HG03378 (cell line): ENCODE measurements at regions not wholly inside any gene's neighbourhood (a gene's known extent, or its start where the extent isn't known, plus 50 kb on each side); places are given as distances from the start of the nearest gene placed in this dataset.

ENCODE experiments used
- ATAC-seq: cut with Tn5 transposase; IDR thresholded peaks from one replicate; pipeline ENCODE4 v1.9.1; 2021; ENCODE audit warnings: mild to moderate bottlenecking, moderate library complexity; ENCODE audit not compliant: unreplicated experiment

- no peak for ATAC-seq
These were observed 553.4 kb upstream of the KLF12 start for GRCh38 chr13:74687442-74688182.

DNA sequence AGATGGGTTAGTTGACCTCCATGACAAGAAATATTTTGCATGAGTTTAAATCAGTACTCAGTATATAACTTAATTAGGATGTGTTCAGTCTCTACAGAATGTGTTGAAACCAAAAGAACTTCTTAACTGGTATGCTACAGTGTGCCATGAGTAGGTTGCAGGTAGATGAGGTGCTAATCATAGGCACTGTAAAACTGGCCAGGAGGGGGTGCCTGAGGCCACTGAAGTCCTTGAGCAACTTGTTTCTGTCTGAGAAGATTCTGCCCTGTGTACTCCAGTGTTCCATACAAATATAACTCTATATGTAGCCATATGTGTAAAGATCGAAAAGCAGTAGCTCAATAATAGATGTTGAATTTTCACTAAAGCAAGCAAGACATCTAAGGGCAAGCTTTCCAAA is 549.2 kb upstream of the KLF12 start:
- ATAC-seq = no peak

GRCh38 chr13:74682746-74683145 is 548.5 kb upstream of the KLF12 start:
- no peak for ATAC-seq

- no peak for ATAC-seq
These were observed 547.7 kb upstream of the KLF12 start for GRCh38 chr13:74681891-74682290.

DNA sequence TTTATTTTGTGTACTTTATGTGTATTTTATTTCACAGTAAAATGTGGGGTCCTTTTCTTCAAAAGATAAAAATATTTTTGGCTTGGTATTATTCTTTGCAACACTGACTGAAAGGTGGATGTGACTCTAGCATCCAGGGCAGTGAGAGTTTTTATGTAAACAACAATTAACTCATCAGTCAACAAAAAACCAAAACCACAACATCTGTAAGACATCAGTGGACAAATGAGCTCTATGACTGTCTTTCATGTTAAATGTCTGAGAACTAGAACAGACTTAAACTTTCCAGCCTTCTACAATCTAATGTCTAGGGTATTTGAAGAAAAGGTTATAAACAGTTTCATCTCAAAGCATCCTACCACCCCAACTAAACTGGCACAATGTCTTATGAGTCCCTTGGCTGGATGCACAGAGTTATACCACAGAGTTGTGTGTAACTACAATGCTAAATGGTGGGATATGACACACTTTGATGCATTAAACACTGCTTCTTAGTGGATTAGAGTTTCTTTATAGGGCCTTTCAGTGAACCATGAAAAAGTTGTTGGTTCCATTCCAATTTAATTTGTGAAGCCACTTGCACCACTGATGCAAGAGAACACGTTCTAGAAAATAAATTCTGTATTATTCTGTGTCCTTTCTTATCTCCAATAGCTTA is 544.2 kb upstream of the KLF12 start:
- ATAC-seq = no peak

- ATAC-seq = no peak
These were observed 541.8 kb upstream of the KLF12 start for GRCh38 chr13:74675972-74676371.

DNA sequence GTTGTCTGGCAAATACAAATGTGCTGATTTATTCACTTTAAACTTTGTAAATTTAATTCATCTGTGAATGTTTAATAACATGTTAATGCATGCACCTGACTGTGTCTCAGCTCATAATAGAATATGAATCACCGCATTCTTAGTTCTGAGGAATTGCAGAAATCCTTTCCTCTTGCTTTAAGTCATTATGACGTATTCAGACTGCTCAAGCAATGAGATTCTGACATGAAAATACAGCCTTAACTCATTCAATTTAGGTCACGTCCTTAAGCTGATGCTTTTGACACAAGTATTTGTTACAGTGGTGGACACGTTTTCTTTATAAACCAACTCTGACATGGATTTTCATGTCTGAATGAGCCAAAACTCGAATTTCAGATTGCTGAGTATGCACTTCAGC is 541.0 kb upstream of the KLF12 start:
- no peak for ATAC-seq

GRCh38 chr13:74674720-74675119 is 540.5 kb upstream of the KLF12 start:
- no peak for ATAC-seq

GRCh38 chr13:74669149-74669548 is 534.9 kb upstream of the KLF12 start:
- ATAC-seq = no peak

DNA sequence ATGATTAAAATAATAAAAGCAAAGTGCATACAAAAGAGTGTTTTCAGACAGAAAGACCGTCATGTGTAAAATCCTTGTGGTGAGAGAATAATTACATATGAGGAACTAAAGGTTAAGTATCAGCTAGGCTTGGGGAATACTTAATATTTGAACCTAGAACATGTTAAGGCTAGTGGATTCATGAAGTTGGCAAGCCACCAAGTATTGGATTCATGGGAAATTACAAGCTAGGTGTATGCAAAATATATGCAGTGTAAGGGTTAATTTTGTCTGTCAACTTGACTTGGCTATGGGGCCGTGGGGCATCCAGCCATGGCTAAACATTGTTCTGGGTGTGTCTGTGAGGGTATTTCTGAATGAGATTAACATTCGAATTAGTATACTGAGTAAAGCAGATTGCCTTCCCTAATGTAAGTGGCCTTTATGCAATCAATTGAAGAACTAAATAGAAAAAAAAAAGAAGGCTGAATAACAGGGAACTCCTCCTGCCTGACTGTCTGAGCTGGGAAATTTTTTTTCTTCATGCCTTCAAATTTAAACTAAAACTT is 533.5 kb upstream of the KLF12 start:
- ATAC-seq = no peak

DNA sequence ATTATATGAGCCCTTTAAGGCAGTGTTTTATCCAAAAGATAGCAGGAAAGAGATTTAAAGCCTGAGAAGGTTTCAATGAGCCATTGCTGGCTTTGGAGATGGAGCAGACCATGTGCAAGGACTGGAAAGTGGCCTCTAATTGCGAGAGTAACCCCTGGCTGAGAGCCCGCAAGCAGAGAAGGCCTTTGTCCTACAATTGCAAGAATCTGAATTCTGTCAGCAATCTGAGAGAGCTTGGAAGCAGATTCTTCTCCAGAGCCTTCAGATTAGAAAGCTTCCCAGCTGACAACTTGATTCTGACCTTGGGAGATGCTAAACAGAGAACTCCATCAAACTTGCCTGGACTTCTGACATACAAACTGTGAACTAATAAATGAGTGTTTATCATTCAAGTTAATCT is 528.7 kb upstream of the KLF12 start:
- ATAC-seq = no peak

GRCh38 chr13:74661851-74662250 is 527.6 kb upstream of the KLF12 start:
- ATAC-seq = no peak

DNA sequence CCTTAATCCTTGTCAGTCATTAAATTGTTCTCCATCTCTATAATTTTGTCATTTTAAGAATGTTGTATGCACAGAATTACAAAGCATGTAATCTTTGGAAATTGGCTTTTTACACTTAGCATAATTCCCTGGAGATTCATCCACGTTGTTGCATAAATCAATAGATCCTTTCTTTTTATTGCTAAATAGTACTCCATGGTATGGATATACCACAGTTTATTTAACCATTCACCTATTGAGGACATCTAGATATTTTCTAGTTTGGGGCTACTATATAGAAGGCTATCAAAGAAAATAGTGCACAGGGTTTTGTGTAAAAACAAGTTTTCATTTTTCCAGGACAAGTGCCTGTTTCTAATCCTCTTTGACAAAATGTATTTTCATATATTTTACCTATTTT is 523.6 kb upstream of the KLF12 start:
- ATAC-seq = no peak

GRCh38 chr13:74651121-74651520 is 516.9 kb upstream of the KLF12 start:
- ATAC-seq = no peak

DNA sequence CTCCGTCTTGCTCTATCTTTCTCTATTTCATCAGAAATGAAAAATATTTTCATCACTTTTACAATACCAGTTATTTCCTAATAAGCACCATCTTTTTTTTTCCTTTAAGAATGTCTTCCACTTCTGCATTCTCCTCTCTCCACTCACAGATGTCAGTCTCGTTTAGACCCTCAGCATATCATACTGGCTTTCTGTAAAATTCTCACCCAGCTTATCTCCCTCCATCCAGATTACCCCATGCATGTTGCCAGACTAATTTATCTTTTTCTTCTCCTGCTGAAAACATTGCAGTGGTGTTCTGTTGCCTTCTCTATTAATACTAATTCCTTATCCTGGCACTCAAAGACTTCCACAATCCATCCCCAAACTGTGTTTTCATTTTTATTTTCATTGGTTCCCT is 513.8 kb upstream of the KLF12 start:
- ATAC-seq = no peak

GRCh38 chr13:74647211-74647610 is 513.0 kb upstream of the KLF12 start:
- no peak for ATAC-seq

GRCh38 chr13:74646091-74646490 is 511.9 kb upstream of the KLF12 start:
- no peak for ATAC-seq

GRCh38 chr13:74645586-74645985 is 511.4 kb upstream of the KLF12 start:
- ATAC-seq = no peak

DNA sequence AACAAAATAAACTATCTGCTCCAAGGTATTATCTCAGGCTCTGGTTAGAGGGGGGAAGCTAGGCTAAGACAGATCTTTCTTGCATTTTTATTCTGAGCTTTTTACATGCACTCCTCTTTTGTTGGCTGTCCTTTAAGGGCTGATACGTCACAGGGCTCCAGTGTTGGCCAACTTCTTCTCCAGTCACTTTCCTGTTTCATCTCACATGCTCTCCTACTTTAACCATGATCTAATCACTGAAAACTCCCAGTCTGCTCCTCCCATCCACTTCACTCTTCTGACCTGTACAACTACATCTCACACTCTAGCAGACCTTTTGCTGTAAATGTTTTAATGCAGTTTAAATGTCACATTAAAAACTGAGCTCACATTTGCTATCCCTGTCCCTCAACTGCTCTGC is 510.0 kb upstream of the KLF12 start:
- ATAC-seq = no peak

DNA sequence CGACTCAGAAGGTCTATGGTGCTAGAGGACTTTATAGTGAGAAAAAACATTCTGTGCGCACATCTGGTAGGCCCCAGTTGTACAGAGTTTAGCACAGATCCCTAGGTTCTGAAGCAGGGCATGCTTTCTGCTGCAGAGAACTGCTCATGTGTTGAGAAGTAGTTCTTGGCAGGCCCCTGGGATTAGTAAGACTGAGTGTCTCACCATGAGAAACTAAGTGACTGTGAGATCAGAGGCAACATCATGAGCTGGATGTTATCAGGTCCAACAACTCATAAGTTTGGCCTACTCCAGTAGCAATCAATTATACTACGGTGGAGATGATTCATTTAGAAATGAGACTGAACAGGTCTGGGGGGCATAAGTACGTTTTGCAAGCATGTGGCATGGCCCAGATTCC is 507.4 kb upstream of the KLF12 start:
- ATAC-seq = no peak

DNA sequence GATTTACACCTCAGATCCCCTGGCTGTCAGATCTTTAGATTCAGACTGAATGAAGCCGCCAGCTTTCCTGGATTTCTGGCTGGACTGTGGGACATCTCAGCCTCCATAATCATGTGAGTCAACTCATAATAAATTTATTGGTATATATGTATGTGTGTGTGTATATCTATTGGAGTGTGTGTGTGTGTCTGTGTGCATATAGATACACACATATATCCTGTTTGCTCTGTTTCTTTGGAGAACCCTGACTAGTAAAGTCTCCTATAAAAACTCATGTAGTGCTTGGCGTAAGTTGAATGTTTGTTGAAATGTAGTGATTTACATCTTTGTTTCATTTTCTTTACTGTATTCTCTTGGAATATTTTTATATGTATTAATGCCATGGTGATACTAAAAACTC is 499.5 kb upstream of the KLF12 start:
- no peak for ATAC-seq

DNA sequence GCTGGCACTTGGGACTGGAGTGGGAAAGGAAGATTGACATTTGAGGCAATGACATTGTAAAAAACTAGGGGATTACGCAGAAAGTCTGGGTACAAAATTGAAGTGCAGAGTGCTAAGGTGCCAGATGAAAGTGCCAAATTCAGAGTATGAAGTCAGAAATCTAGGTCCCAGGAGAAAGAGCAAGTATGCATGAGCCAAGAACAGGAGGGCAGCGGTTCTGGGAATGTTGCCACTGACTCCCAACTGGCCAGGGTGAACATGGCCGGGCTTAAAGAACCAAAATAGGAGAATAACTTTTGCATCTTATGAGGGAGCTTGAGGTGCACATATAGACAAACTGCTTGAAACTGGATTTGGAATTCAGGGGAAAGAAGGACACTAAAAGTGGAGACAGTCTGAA is 495.8 kb upstream of the KLF12 start:
- no peak for ATAC-seq

DNA sequence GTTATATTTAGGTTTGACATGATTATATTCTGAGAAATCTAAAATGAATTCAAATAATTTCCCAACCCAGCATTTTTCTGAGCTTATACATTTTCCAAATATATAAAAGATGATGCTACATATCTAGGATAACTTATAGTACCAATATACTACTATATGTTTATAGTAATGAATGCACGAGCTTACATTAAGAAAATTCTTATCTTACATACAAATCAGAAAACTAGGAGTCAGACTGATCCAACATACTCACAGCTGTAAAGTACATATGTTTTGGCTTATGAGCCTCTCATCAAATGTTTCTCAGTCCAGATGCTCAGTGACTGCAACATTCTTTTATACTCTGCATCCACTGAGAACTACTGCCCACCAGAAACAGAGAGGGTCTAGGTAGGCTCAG is 491.3 kb upstream of the KLF12 start:
- no peak for ATAC-seq
